OCI-LY1 (cell line): ENCODE measurements at regions not wholly inside any gene's neighbourhood (a gene's known extent, or its start where the extent isn't known, plus 50 kb on each side); places are given as distances from the start of the nearest gene placed in this dataset.

ENCODE experiments used
- EZH2 ChIP-seq: fragments of 200-600 bp; sonication (generic), shearing (Covaris generic); IDR thresholded peaks from 2 replicates; pipeline ENCODE4 v1.8.0; 2017; ENCODE audit warnings: borderline replicate concordance, mixed run types, mild to moderate bottlenecking, antibody characterized with exemption, low read length, moderate library complexity, mixed read lengths
- TF ChIP-seq, protein P1 (sequence below): fragments of 200-600 bp; sonication (generic), shearing (Covaris generic); IDR thresholded peaks from 2 replicates; pipeline ENCODE4 v1.5.1; 2017; ENCODE audit warnings: mild to moderate bottlenecking, antibody characterized with exemption, low read length, moderate library complexity, mixed read lengths

- TF ChIP-seq EZH2: no peak
- TF ChIP-seq, protein P1, sequence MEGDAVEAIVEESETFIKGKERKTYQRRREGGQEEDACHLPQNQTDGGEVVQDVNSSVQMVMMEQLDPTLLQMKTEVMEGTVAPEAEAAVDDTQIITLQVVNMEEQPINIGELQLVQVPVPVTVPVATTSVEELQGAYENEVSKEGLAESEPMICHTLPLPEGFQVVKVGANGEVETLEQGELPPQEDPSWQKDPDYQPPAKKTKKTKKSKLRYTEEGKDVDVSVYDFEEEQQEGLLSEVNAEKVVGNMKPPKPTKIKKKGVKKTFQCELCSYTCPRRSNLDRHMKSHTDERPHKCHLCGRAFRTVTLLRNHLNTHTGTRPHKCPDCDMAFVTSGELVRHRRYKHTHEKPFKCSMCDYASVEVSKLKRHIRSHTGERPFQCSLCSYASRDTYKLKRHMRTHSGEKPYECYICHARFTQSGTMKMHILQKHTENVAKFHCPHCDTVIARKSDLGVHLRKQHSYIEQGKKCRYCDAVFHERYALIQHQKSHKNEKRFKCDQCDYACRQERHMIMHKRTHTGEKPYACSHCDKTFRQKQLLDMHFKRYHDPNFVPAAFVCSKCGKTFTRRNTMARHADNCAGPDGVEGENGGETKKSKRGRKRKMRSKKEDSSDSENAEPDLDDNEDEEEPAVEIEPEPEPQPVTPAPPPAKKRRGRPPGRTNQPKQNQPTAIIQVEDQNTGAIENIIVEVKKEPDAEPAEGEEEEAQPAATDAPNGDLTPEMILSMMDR: no peak
Observed at GRCh38 chr5:124902097-124902821, 155.8 kb upstream of the ZNF608 start.
